ENCODE measurements at regions not wholly inside any gene's neighbourhood (a gene's known extent, or its start where the extent isn't known, plus 50 kb on each side); places are given as distances from the start of the nearest gene placed in this dataset.
A peak's percentile ranks its signal among the peaks of the same experiment; 100 is the strongest.

- no peak for DNase-seq (ENCODE audit: low spot score)
These were observed 208.0 kb upstream of the KCNN2 start for GRCh38 chr5:114153833-114154232.

GRCh38 chr5:114166081-114166480 is 195.8 kb upstream of the KCNN2 start:
- no peak for DNase-seq (ENCODE audit: low spot score)

GRCh38 chr5:114174131-114174530 is 187.7 kb upstream of the KCNN2 start:
- DNase-seq (ENCODE audit: low spot score) = no peak

- no peak for DNase-seq (ENCODE audit: low spot score)
These were observed 187.0 kb upstream of the KCNN2 start for GRCh38 chr5:114174837-114175236.

GRCh38 chr5:114176356-114176755 is 185.5 kb upstream of the KCNN2 start:
- no peak for DNase-seq (ENCODE audit: low spot score)

- DNase-seq (ENCODE audit: low spot score) = no peak
These were observed 182.7 kb upstream of the KCNN2 start for GRCh38 chr5:114179134-114179533.

- no peak for DNase-seq (ENCODE audit: low spot score)
These were observed 177.9 kb upstream of the KCNN2 start for GRCh38 chr5:114184006-114184405.

GRCh38 chr5:114185274-114185673 is 176.6 kb upstream of the KCNN2 start:
- DNase-seq (ENCODE audit: low spot score) = peak; percentile 2

- DNase-seq (ENCODE audit: low spot score) = no peak
These were observed 170.4 kb upstream of the KCNN2 start for GRCh38 chr5:114191441-114191840.

- no peak for DNase-seq (ENCODE audit: low spot score)
These were observed 169.8 kb upstream of the KCNN2 start for GRCh38 chr5:114192108-114192507.

- no peak for DNase-seq (ENCODE audit: low spot score)
These were observed 160.5 kb upstream of the KCNN2 start for GRCh38 chr5:114201332-114201731.

GRCh38 chr5:114204923-114205322 is 156.9 kb upstream of the KCNN2 start:
- no peak for DNase-seq (ENCODE audit: low spot score)

- no peak for DNase-seq (ENCODE audit: low spot score)
These were observed 155.2 kb upstream of the KCNN2 start for GRCh38 chr5:114206640-114207039.

- DNase-seq (ENCODE audit: low spot score) = no peak
These were observed 154.3 kb upstream of the KCNN2 start for GRCh38 chr5:114207615-114208014.

- DNase-seq (ENCODE audit: low spot score) = no peak
These were observed 153.8 kb upstream of the KCNN2 start for GRCh38 chr5:114208120-114208519.

GRCh38 chr5:114208588-114208987 is 153.3 kb upstream of the KCNN2 start:
- no peak for DNase-seq (ENCODE audit: low spot score)

GRCh38 chr5:114210662-114211061 is 151.2 kb upstream of the KCNN2 start:
- DNase-seq (ENCODE audit: low spot score) = no peak

GRCh38 chr5:114221807-114222206 is 140.1 kb upstream of the KCNN2 start:
- no peak for DNase-seq (ENCODE audit: low spot score)

GRCh38 chr5:114223866-114224265 is 138.0 kb upstream of the KCNN2 start:
- no peak for DNase-seq (ENCODE audit: low spot score)

- DNase-seq (ENCODE audit: low spot score) = no peak
These were observed 124.1 kb upstream of the KCNN2 start for GRCh38 chr5:114237766-114238165.

- no peak for DNase-seq (ENCODE audit: low spot score)
These were observed 123.0 kb upstream of the KCNN2 start for GRCh38 chr5:114238771-114239313.

GRCh38 chr5:114243281-114243971 is 118.4 kb upstream of the KCNN2 start:
- no peak for DNase-seq (ENCODE audit: low spot score)

GRCh38 chr5:114243972-114244317 is 117.9 kb upstream of the KCNN2 start:
- DNase-seq (ENCODE audit: low spot score) = no peak

- no peak for DNase-seq (ENCODE audit: low spot score)
These were observed 112.0 kb upstream of the KCNN2 start for GRCh38 chr5:114249823-114250222.

Measured in putamen (tissue), 1 donor.